ENCODE measurements at regions not wholly inside any gene's neighbourhood (a gene's known extent, or its start where the extent isn't known, plus 50 kb on each side); places are given as distances from the start of the nearest gene placed in this dataset.

DNA sequence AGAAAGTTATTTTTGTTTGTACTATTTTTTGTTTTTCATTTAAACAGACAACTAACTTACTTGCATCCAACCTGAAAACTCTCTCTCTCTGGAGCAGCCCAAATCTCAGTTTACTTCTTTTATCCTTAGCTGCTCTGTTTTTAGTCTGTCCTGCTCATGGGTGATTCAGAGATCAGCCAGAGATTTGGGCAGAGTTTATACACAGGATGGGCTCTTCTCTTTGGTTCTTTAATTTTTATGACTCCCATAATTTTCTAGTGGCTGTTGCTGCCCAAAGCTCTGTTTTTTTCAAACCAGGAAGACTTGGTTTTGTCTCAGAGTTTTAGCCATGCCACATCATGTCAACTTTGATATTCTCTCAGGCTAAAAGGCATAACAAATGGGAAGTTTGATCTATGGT lies 86.8 kb upstream of the CD55 start:
- Histone ChIP-seq H3K4me1 (ENCODE audit: control insufficient read depth in 1 of 2, insufficient read depth in 2 of 2, low read length in 2 of 2) (no peaks in the 10 kb centered on the region), H3K18ac (ENCODE audit: low read length) (no peak overlapping the region), H3K4ac (ENCODE audit: low read depth, low read length) (no peak overlapping the region), H3K23ac (ENCODE audit: low read length) (no peak overlapping the region), H3K9me3 (ENCODE audit: insufficient read depth, low read depth, low read length) (no peaks in the 10 kb centered on the region), H2AFZ (ENCODE audit: insufficient read depth, low read length, poor library complexity) (no peak overlapping the region), H3K27ac (ENCODE audit: low read depth, low read length) (no peak overlapping the region), H2BK120ac (ENCODE audit: insufficient read depth, low read length, poor library complexity) (no peak overlapping the region), H2BK12ac (ENCODE audit: low read length) (no peak overlapping the region), H2BK5ac (ENCODE audit: low read depth, low read length, poor library complexity) (no peak overlapping the region), H3K14ac (ENCODE audit: low read length) (no peak overlapping the region), H4K8ac (ENCODE audit: low read depth, low read length) (no peak overlapping the region), H4K91ac (ENCODE audit: low read depth, low read length) (no peak overlapping the region), H4K12ac (ENCODE audit: low read depth, low read length) (no peak overlapping the region), H3K4me3 (ENCODE audit: low read depth, low read length) (no peak overlapping the region), H3K79me1 (ENCODE audit: low read length) (no peaks in the 10 kb centered on the region), H3K4me2 (ENCODE audit: low read length) (no peak overlapping the region), H2AK5ac (ENCODE audit: low read length) (no peak overlapping the region), H3K79me2 (ENCODE audit: control insufficient read depth, insufficient read depth, low read length, poor library complexity) (no peaks in the 10 kb centered on the region), H3K27me3 (ENCODE audit: insufficient read depth, low read length) (no peaks in the 10 kb centered on the region), H3K9ac (ENCODE audit: low read length) (no peak overlapping the region), H3K36me3 (ENCODE audit: control insufficient read depth in 1 of 2, insufficient read depth in 2 of 2, low read length in 2 of 2) (no peaks in the 10 kb centered on the region)
- no peak for DNase-seq

DNA sequence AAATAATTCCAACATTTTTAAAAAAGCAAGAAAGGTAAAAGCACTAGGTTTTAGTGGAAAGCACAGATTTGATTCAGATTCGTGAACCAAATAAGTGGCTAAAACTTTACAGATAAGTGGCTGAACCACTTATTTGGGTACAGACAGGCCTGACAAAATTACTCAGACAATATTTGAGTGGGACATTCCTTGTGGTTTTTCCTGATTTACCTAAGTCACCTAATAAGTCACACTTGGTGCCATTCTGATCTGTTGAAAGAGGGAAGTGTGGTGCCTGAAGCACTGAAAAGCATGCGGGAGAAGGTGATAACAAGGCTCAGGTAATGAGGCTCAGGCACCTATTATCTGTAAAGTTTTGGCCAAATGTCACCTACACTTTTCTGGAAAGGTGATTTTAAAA lies 81.6 kb upstream of the CD55 start:
- H3K79me1 ChIP-seq (ENCODE audit: low read length) = peaks cover 7% of the 10 kb centered on the region
- H3K4me1 ChIP-seq (ENCODE audit: control insufficient read depth in 1 of 2, insufficient read depth in 2 of 2, low read length in 2 of 2) = peaks cover 2 to 6% of the 10 kb centered on the region in 2 experiments
- H3K79me2 ChIP-seq (ENCODE audit: control insufficient read depth, insufficient read depth, low read length, poor library complexity) = no peaks in the 10 kb centered on the region
- H2AFZ ChIP-seq (ENCODE audit: insufficient read depth, low read length, poor library complexity) = no peak overlapping the region
- H3K4ac ChIP-seq (ENCODE audit: low read depth, low read length) = no peak overlapping the region
- DNase-seq = peak; percentile 64 to 85
- H3K4me3 ChIP-seq (ENCODE audit: low read depth, low read length) = no peak overlapping the region
- WGBS (ENCODE audit: extremely low coverage, insufficient coverage, insufficient read length) = no CpG with 5 or more reads among the region's 2 CpGs
- peak overlapping the region; percentile 20 for H3K27ac ChIP-seq (ENCODE audit: low read depth, low read length)
- no peak overlapping the region for H3K9ac ChIP-seq (ENCODE audit: low read length)
- no peak overlapping the region for H3K18ac ChIP-seq (ENCODE audit: low read length)
- H4K12ac ChIP-seq (ENCODE audit: low read depth, low read length) = no peak overlapping the region
- no peak overlapping the region for H3K23ac ChIP-seq (ENCODE audit: low read length)
- peak overlapping the region; percentile 37 for H2BK5ac ChIP-seq (ENCODE audit: low read depth, low read length, poor library complexity)
- H2BK120ac ChIP-seq (ENCODE audit: insufficient read depth, low read length, poor library complexity) = no peak overlapping the region
- H4K8ac ChIP-seq (ENCODE audit: low read depth, low read length) = no peak overlapping the region
- no peak overlapping the region for H3K4me2 ChIP-seq (ENCODE audit: low read length)
- H2AK5ac ChIP-seq (ENCODE audit: low read length) = no peak overlapping the region
- H4K91ac ChIP-seq (ENCODE audit: low read depth, low read length) = no peak overlapping the region
- H3K27me3 ChIP-seq (ENCODE audit: insufficient read depth, low read length) = no peaks in the 10 kb centered on the region
- no peak overlapping the region for H3K14ac ChIP-seq (ENCODE audit: low read length)
- H2BK12ac ChIP-seq (ENCODE audit: low read length) = no peak overlapping the region
- H3K36me3 ChIP-seq (ENCODE audit: control insufficient read depth in 1 of 2, insufficient read depth in 2 of 2, low read length in 2 of 2) = no peaks in the 10 kb centered on the region
- no peaks in the 10 kb centered on the region for H3K9me3 ChIP-seq (ENCODE audit: insufficient read depth, low read depth, low read length)

DNA sequence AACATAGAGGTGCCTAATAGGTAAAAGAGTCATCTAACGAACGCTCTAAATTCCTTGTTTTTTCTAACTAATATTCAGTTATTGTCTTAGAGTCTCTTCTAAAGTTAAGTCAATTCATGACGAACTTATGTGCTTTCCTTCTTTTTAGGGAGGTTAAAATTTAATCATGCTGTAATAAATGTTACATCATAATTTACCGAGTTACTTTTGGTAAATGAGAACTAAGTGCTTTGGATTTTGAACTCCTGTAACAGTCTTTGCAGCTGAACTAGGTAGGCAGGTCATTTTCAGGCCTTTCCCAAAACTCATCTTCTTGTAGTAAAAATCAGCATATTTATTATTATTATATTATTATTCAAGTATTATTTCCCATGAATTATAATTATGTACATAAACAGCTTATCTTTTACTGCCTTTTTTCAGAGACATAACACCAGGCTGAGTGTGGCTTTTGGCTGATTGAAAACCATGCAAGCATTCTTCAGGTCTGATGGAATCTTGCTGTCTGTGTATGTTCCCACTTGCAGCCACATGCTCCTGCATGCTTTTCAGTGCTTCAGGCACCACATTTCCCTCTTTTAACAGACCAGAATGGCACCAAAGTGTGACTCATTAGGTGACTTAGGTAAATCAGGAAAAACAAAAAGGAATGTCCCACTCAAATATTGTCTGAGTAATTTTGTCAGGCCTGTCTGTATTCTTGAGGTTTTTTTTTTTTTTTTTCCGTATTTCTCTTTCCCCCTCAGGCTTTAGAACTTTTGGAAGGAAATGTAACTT lies 81.0 kb upstream of the CD55 start:
- no peak overlapping the region for H3K9ac ChIP-seq (ENCODE audit: low read length)
- peak overlapping the region; percentile 74 for H2BK5ac ChIP-seq (ENCODE audit: low read depth, low read length, poor library complexity)
- no peak overlapping the region for H4K91ac ChIP-seq (ENCODE audit: low read depth, low read length)
- H2AK5ac ChIP-seq (ENCODE audit: low read length) = no peak overlapping the region
- H3K79me1 ChIP-seq (ENCODE audit: low read length) = peaks cover 7% of the 10 kb centered on the region
- H2BK120ac ChIP-seq (ENCODE audit: insufficient read depth, low read length, poor library complexity) = no peak overlapping the region
- no peaks in the 10 kb centered on the region for H3K36me3 ChIP-seq (ENCODE audit: control insufficient read depth in 1 of 2, insufficient read depth in 2 of 2, low read length in 2 of 2)
- H3K9me3 ChIP-seq (ENCODE audit: insufficient read depth, low read depth, low read length) = no peaks in the 10 kb centered on the region
- H2BK12ac ChIP-seq (ENCODE audit: low read length) = no peak overlapping the region
- H3K27ac ChIP-seq (ENCODE audit: low read depth, low read length) = peak overlapping the region; percentile 93
- H3K23ac ChIP-seq (ENCODE audit: low read length) = no peak overlapping the region
- no peak overlapping the region for H3K4me2 ChIP-seq (ENCODE audit: low read length)
- no peaks in the 10 kb centered on the region for H3K79me2 ChIP-seq (ENCODE audit: control insufficient read depth, insufficient read depth, low read length, poor library complexity)
- no peak overlapping the region for H4K12ac ChIP-seq (ENCODE audit: low read depth, low read length)
- H3K27me3 ChIP-seq (ENCODE audit: insufficient read depth, low read length) = no peaks in the 10 kb centered on the region
- peaks cover 2 to 6% of the 10 kb centered on the region in 2 experiments for H3K4me1 ChIP-seq (ENCODE audit: control insufficient read depth in 1 of 2, insufficient read depth in 2 of 2, low read length in 2 of 2)
- peak; percentile 91 to 96 for DNase-seq
- WGBS (ENCODE audit: extremely low coverage, insufficient coverage, insufficient read length) = no CpG with 5 or more reads among the region's 5 CpGs
- no peak overlapping the region for H3K18ac ChIP-seq (ENCODE audit: low read length)
- H3K4ac ChIP-seq (ENCODE audit: low read depth, low read length) = no peak overlapping the region
- no peak overlapping the region for H3K14ac ChIP-seq (ENCODE audit: low read length)
- H4K8ac ChIP-seq (ENCODE audit: low read depth, low read length) = no peak overlapping the region
- H2AFZ ChIP-seq (ENCODE audit: insufficient read depth, low read length, poor library complexity) = no peak overlapping the region
- H3K4me3 ChIP-seq (ENCODE audit: low read depth, low read length) = no peak overlapping the region

DNA sequence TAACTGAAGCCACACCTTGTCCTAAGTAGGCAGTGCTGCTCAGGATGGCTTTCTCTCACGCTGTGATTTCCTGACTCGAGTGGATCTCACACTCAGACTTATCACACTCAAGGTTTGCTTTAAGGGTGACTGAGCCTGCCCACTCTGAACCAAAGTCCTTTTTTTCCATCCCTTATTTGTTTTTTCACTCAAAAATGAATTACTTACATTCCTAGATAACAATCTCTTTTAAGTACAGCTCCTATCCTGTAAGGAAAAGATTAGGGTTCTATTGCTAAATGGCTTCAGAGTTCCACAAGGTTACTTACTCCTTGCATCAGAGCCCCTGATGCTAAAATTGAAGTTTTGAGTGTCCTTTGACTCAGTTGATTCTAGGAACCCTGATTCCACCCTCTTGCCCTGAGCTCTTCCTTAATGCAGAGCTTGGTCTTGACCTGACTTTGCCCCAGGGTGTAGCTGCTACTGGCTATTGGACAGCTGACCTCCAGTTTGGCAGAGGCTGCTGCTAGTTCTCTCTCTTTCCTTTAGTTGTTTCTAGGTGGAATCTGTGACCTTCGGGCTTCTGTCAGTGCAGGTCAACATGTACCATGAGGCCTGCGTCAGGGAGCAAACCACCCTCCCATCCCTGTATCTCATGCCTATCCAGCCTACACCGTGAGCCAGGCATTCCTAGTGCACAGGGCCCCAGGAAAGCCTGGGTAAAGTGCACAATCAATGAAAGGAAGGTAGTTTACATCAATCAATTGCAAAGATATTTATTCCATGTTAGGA lies 80.1 kb upstream of the CD55 start:
- DNase-seq = peak; percentile 44 to 77
- H3K9me3 ChIP-seq (ENCODE audit: insufficient read depth, low read depth, low read length) = no peaks in the 10 kb centered on the region
- peak overlapping the region; percentile 37 for H2BK120ac ChIP-seq (ENCODE audit: insufficient read depth, low read length, poor library complexity)
- H3K4me1 ChIP-seq (ENCODE audit: control insufficient read depth in 1 of 2, insufficient read depth in 2 of 2, low read length in 2 of 2) = peaks cover 2 to 6% of the 10 kb centered on the region in 2 experiments
- no peak overlapping the region for H4K12ac ChIP-seq (ENCODE audit: low read depth, low read length)
- H3K9ac ChIP-seq (ENCODE audit: low read length) = no peak overlapping the region
- H3K36me3 ChIP-seq (ENCODE audit: control insufficient read depth in 1 of 2, insufficient read depth in 2 of 2, low read length in 2 of 2) = no peaks in the 10 kb centered on the region
- no peak overlapping the region for H3K4ac ChIP-seq (ENCODE audit: low read depth, low read length)
- peak overlapping the region; percentile 32 for H3K14ac ChIP-seq (ENCODE audit: low read length)
- H2AK5ac ChIP-seq (ENCODE audit: low read length) = no peak overlapping the region
- H3K4me2 ChIP-seq (ENCODE audit: low read length) = peak overlapping the region; percentile 23
- H3K27ac ChIP-seq (ENCODE audit: low read depth, low read length) = peak overlapping the region; percentile 93
- H2BK12ac ChIP-seq (ENCODE audit: low read length) = peak overlapping the region; percentile 53
- no peak overlapping the region for H3K23ac ChIP-seq (ENCODE audit: low read length)
- no peak overlapping the region for H3K18ac ChIP-seq (ENCODE audit: low read length)
- no peak overlapping the region for H4K8ac ChIP-seq (ENCODE audit: low read depth, low read length)
- peaks cover 7% of the 10 kb centered on the region for H3K79me1 ChIP-seq (ENCODE audit: low read length)
- peak overlapping the region; percentile 62 for H4K91ac ChIP-seq (ENCODE audit: low read depth, low read length)
- H2BK5ac ChIP-seq (ENCODE audit: low read depth, low read length, poor library complexity) = peak overlapping the region; percentile 74
- no CpG with 5 or more reads among the region's 5 CpGs for WGBS (ENCODE audit: extremely low coverage, insufficient coverage, insufficient read length)
- no peak overlapping the region for H3K4me3 ChIP-seq (ENCODE audit: low read depth, low read length)
- no peaks in the 10 kb centered on the region for H3K27me3 ChIP-seq (ENCODE audit: insufficient read depth, low read length)
- H3K79me2 ChIP-seq (ENCODE audit: control insufficient read depth, insufficient read depth, low read length, poor library complexity) = no peaks in the 10 kb centered on the region
- no peak overlapping the region for H2AFZ ChIP-seq (ENCODE audit: insufficient read depth, low read length, poor library complexity)

Data from trophoblast cell (in vitro differentiated cells and primary cell).